OCI-LY1 (cell line): ENCODE measurements at regions not wholly inside any gene's neighbourhood (a gene's known extent, or its start where the extent isn't known, plus 50 kb on each side); places are given as distances from the start of the nearest gene placed in this dataset.

Experiments used
- EZH2 ChIP-seq: fragments of 200-600 bp; sonication (generic), shearing (Covaris generic); IDR thresholded peaks from 2 replicates; pipeline ENCODE4 v1.8.0; 2017; ENCODE audit warnings: borderline replicate concordance, mixed run types, mild to moderate bottlenecking, antibody characterized with exemption, low read length, moderate library complexity, mixed read lengths
- TF ChIP-seq, protein P1 (sequence below): fragments of 200-600 bp; sonication (generic), shearing (Covaris generic); IDR thresholded peaks from 2 replicates; pipeline ENCODE4 v1.5.1; 2017; ENCODE audit warnings: mild to moderate bottlenecking, antibody characterized with exemption, low read length, moderate library complexity, mixed read lengths

DNA sequence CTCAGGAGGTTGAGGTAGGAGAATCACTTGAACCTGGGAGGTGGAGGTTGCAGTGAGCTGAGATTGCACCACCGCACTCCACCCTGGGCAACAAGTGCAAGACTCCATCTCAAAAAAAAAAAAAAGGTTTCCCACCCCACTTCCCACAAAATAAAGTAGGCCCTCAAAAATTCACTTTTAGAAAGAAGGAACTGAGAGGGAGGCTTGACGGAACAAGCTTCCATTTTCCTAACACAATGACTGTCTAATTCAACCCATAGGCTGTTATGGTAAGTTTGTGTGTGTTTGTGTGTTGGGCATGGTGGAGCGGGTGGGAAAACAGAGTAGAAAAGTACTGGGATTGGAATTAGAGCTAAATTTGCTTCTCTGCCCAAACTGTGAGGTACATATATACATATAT lies 98.4 kb upstream of the MAN1A1 start:
- TF ChIP-seq, protein P1, sequence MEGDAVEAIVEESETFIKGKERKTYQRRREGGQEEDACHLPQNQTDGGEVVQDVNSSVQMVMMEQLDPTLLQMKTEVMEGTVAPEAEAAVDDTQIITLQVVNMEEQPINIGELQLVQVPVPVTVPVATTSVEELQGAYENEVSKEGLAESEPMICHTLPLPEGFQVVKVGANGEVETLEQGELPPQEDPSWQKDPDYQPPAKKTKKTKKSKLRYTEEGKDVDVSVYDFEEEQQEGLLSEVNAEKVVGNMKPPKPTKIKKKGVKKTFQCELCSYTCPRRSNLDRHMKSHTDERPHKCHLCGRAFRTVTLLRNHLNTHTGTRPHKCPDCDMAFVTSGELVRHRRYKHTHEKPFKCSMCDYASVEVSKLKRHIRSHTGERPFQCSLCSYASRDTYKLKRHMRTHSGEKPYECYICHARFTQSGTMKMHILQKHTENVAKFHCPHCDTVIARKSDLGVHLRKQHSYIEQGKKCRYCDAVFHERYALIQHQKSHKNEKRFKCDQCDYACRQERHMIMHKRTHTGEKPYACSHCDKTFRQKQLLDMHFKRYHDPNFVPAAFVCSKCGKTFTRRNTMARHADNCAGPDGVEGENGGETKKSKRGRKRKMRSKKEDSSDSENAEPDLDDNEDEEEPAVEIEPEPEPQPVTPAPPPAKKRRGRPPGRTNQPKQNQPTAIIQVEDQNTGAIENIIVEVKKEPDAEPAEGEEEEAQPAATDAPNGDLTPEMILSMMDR, result no peak
- TF ChIP-seq EZH2, result no peak
